ENCODE measurements at regions not wholly inside any gene's neighbourhood (a gene's known extent, or its start where the extent isn't known, plus 50 kb on each side); places are given as distances from the start of the nearest gene placed in this dataset.

- TF ChIP-seq ESRRG (CRISPR knock-in tag; IDR thresholded peaks at IDR 0.05) (no peak), CSDC2 (CRISPR knock-in tag; IDR thresholded peaks at IDR 0.05) (no peak), RARB (CRISPR knock-in tag; IDR thresholded peaks at IDR 0.05) (no peak), ZFP3 (CRISPR knock-in tag; IDR thresholded peaks at IDR 0.05) (no peak)
These were observed 103.2 kb downstream of the ZNF429 start for GRCh38 chr19:21608571-21608970.
